GM10266 (cell line): ENCODE measurements at regions not wholly inside any gene's neighbourhood (a gene's known extent, or its start where the extent isn't known, plus 50 kb on each side); places are given as distances from the start of the nearest gene placed in this dataset.
"Not testable (repeated sequence)": the region's sequence is repeated elsewhere in the genome, so short reads cannot be mapped to it uniquely, and the experiment has no call there.

Experiments used
- DNase-seq: peaks from one replicate; pipeline ENCODE4 v3.0.0; 2012; ENCODE audit errors: extremely low spot score
- CTCF ChIP-seq: IDR thresholded peaks from 2 replicates; pipeline ENCODE4 v1.5.1; 2012; ENCODE audit warnings: mild to moderate bottlenecking, low read depth; ENCODE audit not compliant: control insufficient read depth, insufficient read depth; ENCODE audit errors: missing control alignments

- DNase-seq: no peak
- no peak for TF ChIP-seq CTCF
These were observed 1194.6 kb downstream of the NCAM2 start for GRCh38 chr21:22192766-22193165.

GRCh38 chr21:22194986-22195385 is 1196.8 kb downstream of the NCAM2 start:
- not testable (repeated sequence) for DNase-seq

GRCh38 chr21:22200378-22201092 is 1202.3 kb downstream of the NCAM2 start:
- TF ChIP-seq CTCF: no peak
- no peak for DNase-seq

GRCh38 chr21:22201126-22201525 is 1202.9 kb downstream of the NCAM2 start:
- DNase-seq: no peak
- no peak for TF ChIP-seq CTCF

GRCh38 chr21:22201669-22202068 is 1203.5 kb downstream of the NCAM2 start:
- no peak for DNase-seq
- no peak for TF ChIP-seq CTCF

- no peak for DNase-seq
- TF ChIP-seq CTCF: no peak
These were observed 1211.1 kb downstream of the NCAM2 start for GRCh38 chr21:22209304-22209700.

- DNase-seq: no peak
- TF ChIP-seq CTCF: no peak
These were observed 1213.7 kb downstream of the NCAM2 start for GRCh38 chr21:22211943-22212342.

- TF ChIP-seq CTCF: no peak
- no peak for DNase-seq
These were observed 1225.2 kb downstream of the NCAM2 start for GRCh38 chr21:22223385-22223784.
